CD4-positive, alpha-beta T cell (primary cell): ENCODE measurements at regions not wholly inside any gene's neighbourhood (a gene's known extent, or its start where the extent isn't known, plus 50 kb on each side); places are given as distances from the start of the nearest gene placed in this dataset.

Experiments
- ATAC-seq: fragments of 200-7000 bp; cut with Tn5 transposase; one replicate; pipeline ENCODE4 v1.10.0; 2022; ENCODE audit warnings: mild to moderate bottlenecking; ENCODE audit not compliant: poor library complexity
- CTCF ChIA-PET: fragments of 350-600 bp; sonication (Branson Sonifier 250); formaldehyde crosslinking; loops from one replicate; lab custom pipeline; 2021; ENCODE audit warnings: antibody characterized with exemption, inconsistent platforms; lab: Charles Lee
- POLR2A ChIA-PET: fragments of 350-600 bp; sonication (Branson Sonifier 250); formaldehyde crosslinking; loops from one replicate; lab custom pipeline; 2021; ENCODE audit warnings: antibody characterized with exemption, inconsistent platforms; lab: Charles Lee
- DNase-seq, 14 experiments: peaks; one replicate each; pipeline ENCODE4 v3.0.0-alpha.2; 2013 to 2020; ENCODE audit warnings: mixed read lengths in 2 of 14
- H3K27ac ChIP-seq, 2 donors: one replicate each; pipeline versions ENCODE4 v1.5.1 to v1.7.0; 2013; ENCODE audit warnings: low read length in 2 of 2, low read depth in 1 of 2, mild to moderate bottlenecking in 1 of 2
- H3K27me3 ChIP-seq, 2 experiments: 1 replicate in 1 of 2; 2 replicates in 1 of 2; pipeline versions ENCODE4 v1.6.1 to v1.7.0; 2013; ENCODE audit warnings: low read length in 2 of 2, control low read depth in 1 of 2, mild to moderate bottlenecking in 1 of 2, moderate library complexity in 1 of 2; ENCODE audit not compliant: insufficient read depth in 2 of 2, control insufficient read depth in 1 of 2
- H3K36me3 ChIP-seq: one replicate; pipeline ENCODE4 v1.6.1; 2013; ENCODE audit warnings: low read length, control low read depth; ENCODE audit not compliant: insufficient read depth
- H3K4me1 ChIP-seq: one replicate; pipeline ENCODE4 v1.6.1; 2013; ENCODE audit warnings: low read length, control low read depth; ENCODE audit not compliant: insufficient read depth
- H3K4me3 ChIP-seq: one replicate; pipeline ENCODE4 v1.5.1; 2013; ENCODE audit warnings: mild to moderate bottlenecking, low read length, moderate library complexity
- H3K9me3 ChIP-seq, 2 experiments: 1 replicate in 1 of 2; 2 replicates in 1 of 2; pipeline versions ENCODE4 v1.6.1 to v1.7.0; 2013; ENCODE audit warnings: low read length in 2 of 2, mild to moderate bottlenecking in 2 of 2, control low read depth in 1 of 2, moderate library complexity in 1 of 2; ENCODE audit not compliant: control insufficient read depth in 1 of 2, insufficient read depth in 1 of 2
- H3K27ac Mint-ChIP-seq: one replicate; pipeline ENCODE4 v1.8.0; 2020; ENCODE audit warnings: mixed read lengths
- H3K27me3 Mint-ChIP-seq: one replicate; pipeline ENCODE4 v1.8.0; 2021; ENCODE audit warnings: mixed read lengths
- H3K36me3 Mint-ChIP-seq: one replicate; pipeline ENCODE4 v1.8.0; 2021; ENCODE audit warnings: low read depth, mixed read lengths
- H3K4me1 Mint-ChIP-seq: one replicate; pipeline ENCODE4 v1.8.0; 2021; ENCODE audit warnings: low read depth, mixed read lengths
- H3K4me3 Mint-ChIP-seq: one replicate; pipeline ENCODE4 v1.8.0; 2020; ENCODE audit warnings: mild to moderate bottlenecking, mixed read lengths
- H3K9me3 Mint-ChIP-seq: one replicate; pipeline ENCODE4 v1.8.0; 2020; ENCODE audit warnings: mixed read lengths
- intact Hi-C, 2 experiments: fragments of 100-400 bp; cut with DNase I in 1 of 2; cut with micrococcal nuclease in 1 of 2; formaldehyde crosslinking; loops; one replicate each; pipeline versions ENCODE4 v1.15.1 to v1.9.0; 2023 to 2025; cut with DNase I, micrococcal nuclease
- TF ChIP-seq, protein P1 (sequence below): fragments of 200-600 bp; IDR thresholded peaks from one replicate; pipeline ENCODE4 v1.8.0; 2022; ENCODE audit warnings: antibody characterized with exemption, mild to moderate bottlenecking

DNA sequence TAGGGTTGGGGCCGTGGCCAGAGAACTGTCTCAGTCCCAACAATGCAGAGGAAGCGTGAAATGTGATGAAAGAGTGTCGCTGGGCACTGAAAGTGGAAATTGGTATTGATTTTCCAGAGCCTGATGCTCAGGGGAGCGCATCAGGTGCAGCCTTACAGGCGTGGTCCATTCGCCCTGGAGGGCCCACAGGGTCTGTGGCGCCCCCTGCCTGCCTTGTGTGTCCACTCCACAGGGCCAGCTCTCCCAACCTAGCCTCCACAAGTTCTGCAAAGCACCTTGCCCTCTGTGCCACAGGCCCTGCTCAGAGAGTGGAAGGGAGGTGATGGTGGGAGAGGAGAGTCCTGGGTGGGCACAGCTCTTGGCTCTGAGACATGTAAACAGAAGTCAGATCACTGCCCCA is 54.9 kb upstream of the LMO1 start:
- H3K4me3 ChIP-seq = no peak overlapping the region
- peaks cover 5% of the 10 kb centered on the region for H3K27me3 Mint-ChIP-seq
- POLR2A ChIA-PET = no interaction called here
- no peaks in the 10 kb centered on the region for H3K27me3 ChIP-seq
- no peaks in the 10 kb centered on the region for H3K4me1 Mint-ChIP-seq
- no peak overlapping the region for H3K27ac Mint-ChIP-seq
- CTCF ChIA-PET = no interaction called here
- ATAC-seq = no peak
- H3K36me3 ChIP-seq = no peaks in the 10 kb centered on the region
- H3K9me3 ChIP-seq = peaks cover 0 to 5% of the 10 kb centered on the region in 2 experiments
- H3K36me3 Mint-ChIP-seq = no peaks in the 10 kb centered on the region
- intact Hi-C loops = no loop called here
- no peaks in the 10 kb centered on the region for H3K9me3 Mint-ChIP-seq
- H3K4me3 Mint-ChIP-seq = no peak overlapping the region
- no peaks in the 10 kb centered on the region for H3K4me1 ChIP-seq
- no peak overlapping the region for H3K27ac ChIP-seq
- no peak for DNase-seq
- TF ChIP-seq, protein P1, sequence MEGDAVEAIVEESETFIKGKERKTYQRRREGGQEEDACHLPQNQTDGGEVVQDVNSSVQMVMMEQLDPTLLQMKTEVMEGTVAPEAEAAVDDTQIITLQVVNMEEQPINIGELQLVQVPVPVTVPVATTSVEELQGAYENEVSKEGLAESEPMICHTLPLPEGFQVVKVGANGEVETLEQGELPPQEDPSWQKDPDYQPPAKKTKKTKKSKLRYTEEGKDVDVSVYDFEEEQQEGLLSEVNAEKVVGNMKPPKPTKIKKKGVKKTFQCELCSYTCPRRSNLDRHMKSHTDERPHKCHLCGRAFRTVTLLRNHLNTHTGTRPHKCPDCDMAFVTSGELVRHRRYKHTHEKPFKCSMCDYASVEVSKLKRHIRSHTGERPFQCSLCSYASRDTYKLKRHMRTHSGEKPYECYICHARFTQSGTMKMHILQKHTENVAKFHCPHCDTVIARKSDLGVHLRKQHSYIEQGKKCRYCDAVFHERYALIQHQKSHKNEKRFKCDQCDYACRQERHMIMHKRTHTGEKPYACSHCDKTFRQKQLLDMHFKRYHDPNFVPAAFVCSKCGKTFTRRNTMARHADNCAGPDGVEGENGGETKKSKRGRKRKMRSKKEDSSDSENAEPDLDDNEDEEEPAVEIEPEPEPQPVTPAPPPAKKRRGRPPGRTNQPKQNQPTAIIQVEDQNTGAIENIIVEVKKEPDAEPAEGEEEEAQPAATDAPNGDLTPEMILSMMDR = no peak

DNA sequence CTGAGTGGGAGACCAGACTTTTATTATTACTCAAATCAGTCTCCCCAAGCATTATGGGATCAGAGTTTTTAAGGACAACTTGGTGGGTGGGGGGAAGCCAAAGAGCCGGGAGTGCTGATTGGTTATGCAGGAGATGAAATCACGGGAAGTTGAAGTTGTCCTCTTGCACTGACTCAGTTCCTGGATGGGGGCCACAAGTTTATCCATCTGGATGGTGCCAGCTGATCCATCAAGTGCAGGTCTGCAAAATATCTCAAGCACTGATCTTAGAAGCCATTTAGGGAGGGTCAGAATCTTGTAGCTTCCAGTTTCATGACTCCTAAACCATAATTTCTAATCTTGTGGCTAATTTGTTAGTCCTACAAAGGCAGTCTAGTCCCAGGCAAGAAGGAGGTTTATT is 53.5 kb upstream of the LMO1 start:
- CTCF ChIA-PET = no interaction called here
- intact Hi-C loops = no loop called here
- POLR2A ChIA-PET = no interaction called here

DNA sequence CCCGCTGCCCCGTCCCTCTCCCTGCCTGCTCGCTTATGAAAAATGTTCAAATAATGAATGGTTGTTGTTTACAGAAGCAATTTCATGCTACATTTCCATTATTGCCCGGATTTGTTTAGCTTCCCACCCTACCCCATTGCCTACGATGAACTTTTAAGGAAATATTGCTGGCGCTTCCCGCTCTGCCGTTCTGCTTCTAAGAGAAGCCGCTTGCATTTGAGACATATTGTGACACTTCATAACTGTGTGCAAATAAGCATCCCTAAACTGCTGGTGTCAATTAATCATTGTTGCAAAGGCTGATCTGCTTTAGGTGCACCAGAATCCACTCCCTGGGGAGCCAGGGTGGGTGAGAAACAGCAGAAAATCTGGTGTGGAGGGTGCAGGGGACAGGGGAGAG is 52.3 kb upstream of the LMO1 start:
- intact Hi-C loops = no loop called here
- H3K36me3 ChIP-seq = no peaks in the 10 kb centered on the region
- H3K4me3 ChIP-seq = no peak overlapping the region
- DNase-seq (no peak), ATAC-seq (no peak)
- Mint-ChIP-seq H3K27me3 (peaks cover 5% of the 10 kb centered on the region), H3K27ac (no peak overlapping the region), H3K9me3 (no peaks in the 10 kb centered on the region), H3K4me3 (no peak overlapping the region), H3K36me3 (no peaks in the 10 kb centered on the region), H3K4me1 (no peaks in the 10 kb centered on the region)
- ChIA-PET POLR2A (no interaction called here), CTCF (no interaction called here)
- peaks cover 0 to 5% of the 10 kb centered on the region in 2 experiments for H3K9me3 ChIP-seq
- no peak overlapping the region for H3K27ac ChIP-seq
- no peaks in the 10 kb centered on the region for H3K27me3 ChIP-seq
- no peaks in the 10 kb centered on the region for H3K4me1 ChIP-seq
- TF ChIP-seq, protein P1 = no peak

More for the DNA sequence above, 53.5 kb upstream of the LMO1 start:
- no peak overlapping the region for H3K27ac ChIP-seq
- ATAC-seq = no peak
- no peaks in the 10 kb centered on the region for H3K27me3 ChIP-seq
- H3K9me3 ChIP-seq = peaks cover 0 to 5% of the 10 kb centered on the region in 2 experiments
- H3K4me1 ChIP-seq = no peaks in the 10 kb centered on the region
- no peak overlapping the region for H3K4me3 Mint-ChIP-seq
- no peaks in the 10 kb centered on the region for H3K9me3 Mint-ChIP-seq
- DNase-seq = no peak
- H3K36me3 Mint-ChIP-seq = no peaks in the 10 kb centered on the region
- peaks cover 5% of the 10 kb centered on the region for H3K27me3 Mint-ChIP-seq
- H3K36me3 ChIP-seq = no peaks in the 10 kb centered on the region
- no peak overlapping the region for H3K4me3 ChIP-seq
- H3K27ac Mint-ChIP-seq = no peak overlapping the region
- TF ChIP-seq, protein P1 = no peak
- H3K4me1 Mint-ChIP-seq = no peaks in the 10 kb centered on the region
